H7 (cell line): ENCODE measurements at regions not wholly inside any gene's neighbourhood (a gene's known extent, or its start where the extent isn't known, plus 50 kb on each side); places are given as distances from the start of the nearest gene placed in this dataset.
A peak's percentile ranks its signal among the peaks of the same experiment; 100 is the strongest.

Experiments used
- DNase-seq: peaks from one replicate; pipeline ENCODE4 v3.0.0; 2012
- H3K27me3 ChIP-seq: 2 replicates; pipeline ENCODE4 v1.6.0; 2011; ENCODE audit warnings: mild to moderate bottlenecking, low read length; ENCODE audit not compliant: control insufficient read depth, insufficient read depth
- H3K36me3 ChIP-seq: replicated peaks from 2 replicates; pipeline ENCODE4 v1.5.1; 2011; ENCODE audit warnings: low read length; ENCODE audit not compliant: control insufficient read depth, insufficient read depth
- H3K4me3 ChIP-seq: 2 replicates; pipeline ENCODE4 v1.5.1; 2011; ENCODE audit warnings: low read depth, mild to moderate bottlenecking, control low read depth, low read length, moderate library complexity; ENCODE audit not compliant: insufficient read depth

- Histone ChIP-seq H3K36me3 (no peaks in the 10 kb centered on the region), H3K27me3 (no peaks in the 10 kb centered on the region), H3K4me3 (no peak overlapping the region)
- peak; percentile 83 for DNase-seq
These were observed 285.2 kb downstream of the SEC14L1 start for GRCh38 chr17:77425791-77426641.

DNA sequence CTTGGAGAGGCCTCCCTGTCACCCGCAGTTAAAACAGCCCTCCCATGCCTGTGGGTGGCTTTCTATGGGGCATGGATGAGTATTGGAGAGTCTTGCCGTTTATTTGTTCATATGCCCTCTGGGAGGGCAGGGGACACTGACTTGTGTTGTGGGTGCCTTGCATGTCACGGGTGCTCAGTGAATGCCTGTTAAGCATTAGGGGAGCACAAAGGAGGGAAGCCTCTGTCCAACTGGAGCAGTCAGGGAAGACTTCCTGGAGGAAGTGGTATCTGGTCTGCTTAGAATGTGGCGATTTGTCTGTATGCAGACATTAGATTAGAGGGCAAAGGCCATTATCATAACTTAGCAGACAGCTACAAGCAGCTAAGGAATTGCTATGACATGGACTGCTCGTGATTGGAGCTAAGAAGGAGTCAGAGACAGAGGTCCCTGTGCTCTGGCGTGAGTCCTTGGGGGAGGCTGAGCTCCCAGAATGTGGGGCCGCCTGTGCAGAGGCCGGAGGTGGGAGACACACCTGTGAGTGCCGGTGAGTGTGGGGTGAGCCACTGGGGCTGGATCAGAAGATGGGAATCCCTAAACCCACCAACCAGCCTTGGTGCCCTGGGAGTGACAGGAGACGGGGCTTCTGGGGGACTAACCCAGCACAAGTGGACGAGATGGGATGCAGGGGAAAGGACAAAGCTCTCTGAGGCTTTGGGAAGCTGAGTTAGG is 286.1 kb downstream of the SEC14L1 start:
- DNase-seq, result no peak
- Histone ChIP-seq H3K4me3 (no peak overlapping the region), H3K36me3 (no peaks in the 10 kb centered on the region)

GRCh38 chr17:77427391-77427991 is 286.7 kb downstream of the SEC14L1 start:
- Histone ChIP-seq H3K27me3 (no peaks in the 10 kb centered on the region), H3K4me3 (no peak overlapping the region), H3K36me3 (no peaks in the 10 kb centered on the region)
- DNase-seq, result no peak

More for the DNA sequence above, 286.1 kb downstream of the SEC14L1 start:
- H3K27me3 ChIP-seq, result no peaks in the 10 kb centered on the region

GRCh38 chr17:77428020-77428748 is 287.4 kb downstream of the SEC14L1 start:
- no peak for DNase-seq

DNA sequence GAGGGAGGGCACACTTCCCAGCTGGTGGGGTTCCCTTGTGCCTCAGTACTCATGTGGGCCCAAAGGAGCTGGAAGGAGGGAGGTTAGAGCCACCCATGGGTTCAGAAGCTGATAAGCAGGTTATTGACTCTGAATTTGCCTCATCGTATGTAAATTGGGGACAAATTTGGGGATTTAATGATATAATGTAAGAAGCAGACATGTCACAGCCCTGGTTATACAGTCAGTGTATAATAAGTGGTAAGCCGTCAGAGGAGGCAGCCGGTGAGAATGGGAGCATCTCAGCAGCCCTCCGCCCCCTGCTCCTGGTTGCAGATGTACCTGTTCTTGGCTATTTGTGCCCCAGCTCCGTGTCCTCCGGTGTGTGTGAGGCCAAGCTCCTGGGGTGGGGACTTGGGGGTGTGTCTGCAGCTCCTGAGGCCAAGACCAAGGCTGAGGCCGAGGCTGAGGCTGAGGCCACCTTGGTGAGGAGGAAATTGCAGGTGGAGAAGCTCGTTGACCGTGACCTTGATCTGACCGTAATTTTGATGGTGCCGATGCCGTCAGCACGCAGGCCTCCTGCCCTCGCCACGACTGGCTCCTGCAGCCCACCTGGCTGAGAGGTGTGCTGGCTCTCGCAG is 288.1 kb downstream of the SEC14L1 start:
- Histone ChIP-seq H3K27me3 (no peaks in the 10 kb centered on the region), H3K4me3 (no peak overlapping the region), H3K36me3 (no peaks in the 10 kb centered on the region)
- DNase-seq, result no peak

More at GRCh38 chr17:77428020-77428748, 287.4 kb downstream of the SEC14L1 start:
- Histone ChIP-seq H3K36me3 (no peaks in the 10 kb centered on the region), H3K4me3 (no peak overlapping the region), H3K27me3 (no peaks in the 10 kb centered on the region)

- no peak for DNase-seq
- no peak overlapping the region for H3K4me3 ChIP-seq
- H3K36me3 ChIP-seq, result no peaks in the 10 kb centered on the region; the same call in 1 of the 2 replicates
- no peaks in the 10 kb centered on the region for H3K27me3 ChIP-seq
These were observed 288.7 kb downstream of the SEC14L1 start for GRCh38 chr17:77429369-77429968.

GRCh38 chr17:77429969-77430752 is 289.4 kb downstream of the SEC14L1 start:
- Histone ChIP-seq H3K27me3 (no peaks in the 10 kb centered on the region), H3K4me3 (no peak overlapping the region), H3K36me3 (no peaks in the 10 kb centered on the region; the same call in 1 of the 2 replicates)
- peak; percentile 97 for DNase-seq

GRCh38 chr17:77432034-77432661 is 291.4 kb downstream of the SEC14L1 start:
- Histone ChIP-seq H3K36me3 (no peaks in the 10 kb centered on the region; the same call in 1 of the 2 replicates), H3K4me3 (no peak overlapping the region), H3K27me3 (no peaks in the 10 kb centered on the region)
- DNase-seq, result no peak

DNA sequence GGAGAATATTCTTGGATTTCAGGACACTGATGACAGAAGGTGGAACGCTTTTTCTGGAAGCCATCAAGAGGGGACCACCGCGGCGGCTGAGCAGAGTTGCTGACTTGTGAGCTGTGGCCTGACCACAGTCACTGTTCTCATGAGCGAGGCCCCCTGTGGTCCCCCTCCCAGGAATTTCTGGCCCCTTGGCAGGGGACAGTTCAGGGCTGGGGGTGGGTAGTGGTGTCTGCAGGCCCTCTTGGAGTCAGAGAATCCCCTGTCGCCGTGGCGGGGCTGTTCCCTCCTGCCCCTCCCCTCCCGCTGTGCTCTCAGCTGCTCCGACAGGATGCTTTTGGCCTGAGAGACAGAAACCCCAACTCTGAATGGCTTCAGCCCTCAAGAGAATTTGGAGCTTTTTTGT is 292.0 kb downstream of the SEC14L1 start:
- DNase-seq, result peak; percentile 79
- H3K36me3 ChIP-seq, result no peaks in the 10 kb centered on the region; the same call in 1 of the 2 replicates
- no peaks in the 10 kb centered on the region for H3K27me3 ChIP-seq
- H3K4me3 ChIP-seq, result no peak overlapping the region

GRCh38 chr17:77433385-77434135 is 292.8 kb downstream of the SEC14L1 start:
- Histone ChIP-seq H3K4me3 (no peak overlapping the region), H3K36me3 (no peaks in the 10 kb centered on the region; the same call in 1 of the 2 replicates), H3K27me3 (no peaks in the 10 kb centered on the region)
- DNase-seq, result no peak

- Histone ChIP-seq H3K27me3 (no peaks in the 10 kb centered on the region), H3K4me3 (no peak overlapping the region), H3K36me3 (no peaks in the 10 kb centered on the region; the same call in 1 of the 2 replicates)
- DNase-seq, result no peak
These were observed 293.7 kb downstream of the SEC14L1 start for GRCh38 chr17:77434136-77435114.
